Kidney (tissue), 13 donors: ENCODE measurements at regions not wholly inside any gene's neighbourhood (a gene's known extent, or its start where the extent isn't known, plus 50 kb on each side); places are given as distances from the start of the nearest gene placed in this dataset.

Source experiments
- DNase-seq, 5 donors: peaks; one replicate each; pipeline ENCODE4 v3.0.0-alpha.2; 2013 to 2020
- FAIRE-seq: peaks from 2 replicates; lab custom pipeline; 2012; peaks lifted over from hg19 to GRCh38; lab: Jason Lieb, UNC
- H3K27ac ChIP-seq, 2 donors: one replicate each; pipeline ENCODE4 v1.7.0; 2013; ENCODE audit warnings: low read depth in 2 of 2, low read length in 2 of 2, inconsistent platforms in 1 of 2
- H3K27me3 ChIP-seq: one replicate; pipeline ENCODE4 v1.7.1; 2013; ENCODE audit warnings: low read length, inconsistent platforms; ENCODE audit not compliant: control insufficient read depth, insufficient read depth
- H3K36me3 ChIP-seq, 3 donors: one replicate each; pipeline versions ENCODE4 v1.7.0 to v1.7.1; 2013; ENCODE audit warnings: low read length in 3 of 3, control low read depth in 1 of 3, inconsistent platforms in 1 of 3; ENCODE audit not compliant: insufficient read depth in 3 of 3, control insufficient read depth in 2 of 3
- H3K4me1 ChIP-seq, 3 donors: one replicate each; pipeline versions ENCODE4 v1.7.0 to v1.7.1; 2013; ENCODE audit warnings: low read length in 3 of 3, inconsistent platforms in 1 of 3, low read depth in 1 of 3; ENCODE audit not compliant: control insufficient read depth in 2 of 3, insufficient read depth in 2 of 3
- H3K4me3 ChIP-seq, 3 donors: one replicate each; pipeline versions ENCODE4 v1.7.0 to v1.8.1; 2013; ENCODE audit warnings: low read length in 3 of 3, control low read depth in 1 of 3, inconsistent platforms in 1 of 3
- H3K9ac ChIP-seq, 3 donors: one replicate each; pipeline versions ENCODE4 v1.7.0 to v1.7.1; 2013; ENCODE audit warnings: low read length in 3 of 3, control low read depth in 1 of 3, inconsistent platforms in 1 of 3
- H3K9me3 ChIP-seq, 3 donors: one replicate each; pipeline versions ENCODE4 v1.7.0 to v1.7.1; 2013; ENCODE audit warnings: low read length in 3 of 3, control low read depth in 1 of 3, inconsistent platforms in 1 of 3; ENCODE audit not compliant: control insufficient read depth in 2 of 3, insufficient read depth in 1 of 3
- CTCF ChIP-seq: IDR thresholded peaks from 3 replicates; pipeline ENCODE4 v1.5.1; 2012; ENCODE audit warnings: mild to moderate bottlenecking, moderate library complexity, borderline replicate concordance; ENCODE audit not compliant: insufficient read depth; ENCODE audit errors: extremely low read depth
- intact Hi-C: fragments of 100-400 bp; cut with DNase I; formaldehyde crosslinking; loops from one replicate; pipeline ENCODE4 v1.11.1; 2022
- donor health status: control.
- donor health status: control.
- donor health status: control.
- donor health status: control.
- donor health status: control.
- donor health status: DM: yes; HTN: yes; CAD: no.
- donor health status: Normal renal cell carcinoma (clear cell type).

GRCh38 chr18:55838319-55838718 lies 250.3 kb upstream of the TCF4 start:
- Histone ChIP-seq H3K27ac (no peak overlapping the region), H3K36me3 (no peaks in the 10 kb centered on the region), H3K9ac (no peak overlapping the region), H3K4me3 (no peak overlapping the region), H3K27me3 (no peaks in the 10 kb centered on the region), H3K9me3 (no peaks in the 10 kb centered on the region), H3K4me1 (no peaks in the 10 kb centered on the region)
- DNase-seq (no peak), FAIRE-seq (no peak)
- intact Hi-C loops = no loop called here
- no peak for TF ChIP-seq CTCF

GRCh38 chr18:55833543-55833942 lies 245.6 kb upstream of the TCF4 start:
- Histone ChIP-seq H3K36me3 (no peaks in the 10 kb centered on the region), H3K27me3 (no peaks in the 10 kb centered on the region), H3K4me3 (no peak overlapping the region), H3K9ac (no peak overlapping the region), H3K4me1 (no peaks in the 10 kb centered on the region), H3K9me3 (no peaks in the 10 kb centered on the region), H3K27ac (no peak overlapping the region)
- TF ChIP-seq CTCF = no peak
- FAIRE-seq = no peak
- no peak for DNase-seq
- intact Hi-C loops = no loop called here

- Histone ChIP-seq H3K9me3 (no peaks in the 10 kb centered on the region), H3K27me3 (no peaks in the 10 kb centered on the region), H3K9ac (no peak overlapping the region), H3K36me3 (no peaks in the 10 kb centered on the region), H3K27ac (no peak overlapping the region), H3K4me3 (no peak overlapping the region), H3K4me1 (no peaks in the 10 kb centered on the region)
- DNase-seq (no peak), FAIRE-seq (no peak)
- no peak for TF ChIP-seq CTCF
- intact Hi-C loops = no loop called here
Observed at GRCh38 chr18:55830544-55830943, 242.6 kb upstream of the TCF4 start.

- Histone ChIP-seq H3K27me3 (no peaks in the 10 kb centered on the region), H3K36me3 (no peaks in the 10 kb centered on the region), H3K27ac (no peak overlapping the region), H3K4me3 (no peak overlapping the region), H3K4me1 (no peaks in the 10 kb centered on the region), H3K9me3 (no peaks in the 10 kb centered on the region), H3K9ac (no peak overlapping the region)
- no peak for TF ChIP-seq CTCF
- intact Hi-C loops = no loop called here
- DNase-seq = peak in 1 of 5 donors; percentile 24
- no peak for FAIRE-seq
Observed at GRCh38 chr18:55821219-55821618, 233.2 kb upstream of the TCF4 start.
